Tibial nerve (tissue), 3 donors: ENCODE measurements at regions not wholly inside any gene's neighbourhood (a gene's known extent, or its start where the extent isn't known, plus 50 kb on each side); places are given as distances from the start of the nearest gene placed in this dataset.

Experiments
- CTCF ChIP-seq, 5 experiments: fragments of 200-600 bp in 3 of 5; fragments of 450-650 bp in 2 of 5; sonication (generic) in 3 of 5; IDR thresholded peaks; one replicate each; pipeline ENCODE4 v1.5.1; 2016 to 2019; ENCODE audit warnings: antibody characterized with exemption in 5 of 5, mild to moderate bottlenecking in 3 of 5, moderate library complexity in 2 of 5
- POLR2A ChIP-seq, 2 donors: fragments of 450-650 bp; IDR thresholded peaks; one replicate each; pipeline ENCODE4 v1.6.1; 2017; ENCODE audit warnings: antibody characterized with exemption in 2 of 2, mild to moderate bottlenecking in 2 of 2, moderate library complexity in 2 of 2

- TF ChIP-seq POLR2A (IDR thresholded peaks at IDR 0.05) (no peak), CTCF (IDR thresholded peaks at IDR 0.05) (no peak)
Observed at GRCh38 chr7:45434167-45434784, 139.9 kb upstream of the ADCY1 start.
